ENCODE measurements at regions not wholly inside any gene's neighbourhood (a gene's known extent, or its start where the extent isn't known, plus 50 kb on each side); places are given as distances from the start of the nearest gene placed in this dataset.

DNA sequence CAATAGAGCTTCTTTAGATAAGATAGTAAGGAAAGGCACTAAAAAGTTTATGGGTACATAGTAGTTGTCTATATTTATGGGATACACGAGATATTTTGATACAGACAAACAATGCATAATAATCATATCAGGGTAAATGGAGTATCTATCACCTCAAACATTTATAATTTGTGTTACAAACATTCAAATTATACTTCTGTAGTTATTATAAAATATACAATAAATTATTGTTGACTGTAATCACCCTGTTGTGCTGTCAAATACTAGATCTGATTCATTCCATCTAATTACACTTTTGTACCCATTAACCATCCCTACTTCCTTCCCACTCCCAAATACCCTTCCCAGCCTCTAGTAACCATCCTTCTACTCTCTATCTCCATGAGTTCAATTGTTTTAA is 179.7 kb downstream of the FOXG1 start:
- TF ChIP-seq, protein P1, sequence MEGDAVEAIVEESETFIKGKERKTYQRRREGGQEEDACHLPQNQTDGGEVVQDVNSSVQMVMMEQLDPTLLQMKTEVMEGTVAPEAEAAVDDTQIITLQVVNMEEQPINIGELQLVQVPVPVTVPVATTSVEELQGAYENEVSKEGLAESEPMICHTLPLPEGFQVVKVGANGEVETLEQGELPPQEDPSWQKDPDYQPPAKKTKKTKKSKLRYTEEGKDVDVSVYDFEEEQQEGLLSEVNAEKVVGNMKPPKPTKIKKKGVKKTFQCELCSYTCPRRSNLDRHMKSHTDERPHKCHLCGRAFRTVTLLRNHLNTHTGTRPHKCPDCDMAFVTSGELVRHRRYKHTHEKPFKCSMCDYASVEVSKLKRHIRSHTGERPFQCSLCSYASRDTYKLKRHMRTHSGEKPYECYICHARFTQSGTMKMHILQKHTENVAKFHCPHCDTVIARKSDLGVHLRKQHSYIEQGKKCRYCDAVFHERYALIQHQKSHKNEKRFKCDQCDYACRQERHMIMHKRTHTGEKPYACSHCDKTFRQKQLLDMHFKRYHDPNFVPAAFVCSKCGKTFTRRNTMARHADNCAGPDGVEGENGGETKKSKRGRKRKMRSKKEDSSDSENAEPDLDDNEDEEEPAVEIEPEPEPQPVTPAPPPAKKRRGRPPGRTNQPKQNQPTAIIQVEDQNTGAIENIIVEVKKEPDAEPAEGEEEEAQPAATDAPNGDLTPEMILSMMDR (IDR thresholded peaks at IDR 0.05) = no peak
- TF ChIP-seq POLR2AphosphoS5 (IDR thresholded peaks at IDR 0.05) (no peak), EP300 (IDR thresholded peaks at IDR 0.05) (no peak), POLR2A (IDR thresholded peaks at IDR 0.05; ENCODE audit: low read depth) (no peak)
